IPS-15b (cell line): ENCODE measurements at regions not wholly inside any gene's neighbourhood (a gene's known extent, or its start where the extent isn't known, plus 50 kb on each side); places are given as distances from the start of the nearest gene placed in this dataset.
"Not testable (repeated sequence)": the region's sequence is repeated elsewhere in the genome, so short reads cannot be mapped to it uniquely, and the experiment has no call there.

Source experiments
- H3K27me3 ChIP-seq: one replicate; pipeline ENCODE4 v1.6.1; 2013; ENCODE audit warnings: low read length; ENCODE audit not compliant: control insufficient read depth, insufficient read depth
- H3K36me3 ChIP-seq: one replicate; pipeline ENCODE4 v1.6.1; 2013; ENCODE audit warnings: low read length; ENCODE audit not compliant: control insufficient read depth, insufficient read depth
- H3K4me1 ChIP-seq: one replicate; pipeline ENCODE4 v1.6.1; 2013; ENCODE audit warnings: mild to moderate bottlenecking, low read length; ENCODE audit not compliant: control insufficient read depth, insufficient read depth
- H3K4me3 ChIP-seq: one replicate; pipeline ENCODE4 v1.5.1; 2013; ENCODE audit warnings: low read depth, low read length
- H3K9ac ChIP-seq: one replicate; pipeline ENCODE4 v1.6.1; 2013; ENCODE audit warnings: low read depth, mild to moderate bottlenecking, low read length
- H3K9me3 ChIP-seq: one replicate; pipeline ENCODE4 v1.6.1; 2013; ENCODE audit warnings: mild to moderate bottlenecking, low read length; ENCODE audit not compliant: control insufficient read depth, insufficient read depth

GRCh38 chr1:117759535-117759934, 153.7 kb downstream of the TENT5C start:
- H3K9ac ChIP-seq, result no peak overlapping the region
- no peaks in the 10 kb centered on the region for H3K27me3 ChIP-seq
- no peak overlapping the region for H3K4me3 ChIP-seq
- H3K36me3 ChIP-seq, result no peaks in the 10 kb centered on the region
- H3K4me1 ChIP-seq, result peaks cover 5% of the 10 kb centered on the region
- no peaks in the 10 kb centered on the region for H3K9me3 ChIP-seq

DNA sequence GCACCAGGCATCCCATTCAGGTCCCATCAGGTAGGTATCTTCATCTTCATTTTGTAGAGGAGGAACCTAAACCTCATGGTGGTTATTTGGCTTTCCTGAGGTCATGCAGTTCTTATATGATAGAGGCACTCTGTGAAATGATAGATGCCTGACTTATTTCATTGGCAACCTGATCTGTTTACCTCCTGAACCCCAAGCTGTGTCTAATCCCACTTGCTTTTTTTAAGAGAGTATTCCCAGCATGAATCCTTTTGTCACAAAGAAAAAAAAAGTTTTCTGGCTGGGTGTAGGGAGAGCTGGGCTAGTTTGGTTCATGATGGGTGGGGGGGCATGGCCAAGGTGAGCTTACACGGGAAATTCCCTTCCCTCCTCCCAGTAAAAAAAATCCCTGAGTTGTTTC, 154.2 kb downstream of the TENT5C start:
- Histone ChIP-seq H3K9ac (no peak overlapping the region), H3K36me3 (no peaks in the 10 kb centered on the region), H3K27me3 (no peaks in the 10 kb centered on the region), H3K4me3 (no peak overlapping the region), H3K9me3 (no peaks in the 10 kb centered on the region), H3K4me1 (peaks cover 5% of the 10 kb centered on the region)

GRCh38 chr1:117760485-117760884, 154.6 kb downstream of the TENT5C start:
- Histone ChIP-seq H3K4me1 (peaks cover 5% of the 10 kb centered on the region), H3K9me3 (no peaks in the 10 kb centered on the region), H3K9ac (no peak overlapping the region), H3K27me3 (no peaks in the 10 kb centered on the region), H3K4me3 (no peak overlapping the region), H3K36me3 (no peaks in the 10 kb centered on the region)

- H3K4me3 ChIP-seq, H3K27me3 ChIP-seq, H3K9ac ChIP-seq, H3K4me1 ChIP-seq, H3K9me3 ChIP-seq, H3K36me3 ChIP-seq: not testable (repeated sequence)
These were observed 161.7 kb downstream of the GDAP2 start for GRCh38 chr1:117767756-117768155.

- no peaks in the 10 kb centered on the region for H3K36me3 ChIP-seq
- no peak overlapping the region for H3K9ac ChIP-seq
- H3K27me3 ChIP-seq, result no peaks in the 10 kb centered on the region
- no peak overlapping the region for H3K4me3 ChIP-seq
- no peaks in the 10 kb centered on the region for H3K4me1 ChIP-seq
- no peaks in the 10 kb centered on the region for H3K9me3 ChIP-seq
These were observed 158.4 kb downstream of the GDAP2 start for GRCh38 chr1:117770981-117771531.

GRCh38 chr1:117779364-117779763, 150.1 kb downstream of the GDAP2 start:
- no peak overlapping the region for H3K9ac ChIP-seq
- no peak overlapping the region for H3K4me3 ChIP-seq
- no peaks in the 10 kb centered on the region for H3K36me3 ChIP-seq
- no peaks in the 10 kb centered on the region for H3K27me3 ChIP-seq
- H3K9me3 ChIP-seq, result no peaks in the 10 kb centered on the region
- peaks cover 7% of the 10 kb centered on the region for H3K4me1 ChIP-seq

DNA sequence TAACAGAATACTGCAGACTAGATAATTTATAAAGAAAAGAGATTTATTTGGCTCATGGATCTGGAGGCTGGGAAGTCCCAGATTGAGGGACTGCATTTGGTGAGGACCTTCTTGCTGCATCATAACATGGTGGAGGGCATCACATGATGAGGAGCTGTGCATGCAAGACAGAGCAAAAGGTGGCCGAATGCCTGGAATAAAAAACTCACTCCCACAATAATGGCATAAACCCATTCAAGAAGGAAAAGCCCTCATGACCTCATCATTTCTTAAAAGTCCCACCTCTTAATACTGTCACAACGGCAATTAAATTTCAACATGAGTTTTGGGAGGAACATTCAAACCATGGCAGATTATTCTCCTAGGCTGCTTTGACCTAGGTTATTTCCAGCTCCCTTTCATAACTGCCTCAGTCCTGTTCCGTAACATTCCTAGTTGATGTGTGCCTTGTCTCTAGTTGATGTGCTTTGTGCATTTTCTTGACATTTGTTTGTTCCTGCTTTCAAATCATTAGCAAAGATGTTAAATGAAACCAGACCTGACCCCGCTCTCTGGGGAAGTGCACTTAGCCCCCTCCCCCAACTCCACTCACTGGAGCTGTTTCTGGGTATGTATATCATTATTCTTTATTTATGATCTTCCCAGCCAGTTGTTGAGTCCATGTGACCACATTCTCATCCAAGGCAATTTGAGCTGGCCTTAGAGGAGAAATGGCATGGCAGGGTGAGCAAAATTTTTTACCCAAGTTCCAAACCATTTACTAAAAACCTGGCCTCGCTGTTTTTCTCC, 148.5 kb downstream of the GDAP2 start:
- Histone ChIP-seq H3K9ac (no peak overlapping the region), H3K36me3 (no peaks in the 10 kb centered on the region), H3K27me3 (no peaks in the 10 kb centered on the region), H3K9me3 (no peaks in the 10 kb centered on the region), H3K4me3 (no peak overlapping the region), H3K4me1 (peaks cover 7% of the 10 kb centered on the region)

DNA sequence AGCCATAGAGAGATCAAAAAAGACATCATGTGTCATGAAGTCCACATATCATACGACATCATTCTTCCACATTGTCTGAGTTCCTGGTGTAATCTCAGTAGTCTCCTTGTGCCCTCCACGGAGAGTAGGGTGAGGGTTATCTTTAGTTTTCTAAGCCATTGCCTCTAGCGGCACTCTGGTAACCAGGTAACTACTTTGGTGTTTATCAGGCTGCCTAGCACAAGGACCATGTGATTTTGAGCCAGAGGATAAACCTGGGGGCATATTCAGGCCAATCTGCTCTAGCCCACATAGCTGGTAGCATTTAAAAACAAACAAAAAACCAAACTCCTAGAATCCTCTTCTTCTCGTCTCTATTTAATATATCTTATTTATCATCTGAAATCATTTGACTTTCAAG, 147.4 kb downstream of the GDAP2 start:
- no peak overlapping the region for H3K4me3 ChIP-seq
- H3K27me3 ChIP-seq, result no peaks in the 10 kb centered on the region
- no peak overlapping the region for H3K9ac ChIP-seq
- no peaks in the 10 kb centered on the region for H3K9me3 ChIP-seq
- H3K4me1 ChIP-seq, result peaks cover 7% of the 10 kb centered on the region
- no peaks in the 10 kb centered on the region for H3K36me3 ChIP-seq

- Histone ChIP-seq H3K36me3 (no peaks in the 10 kb centered on the region), H3K9me3 (no peaks in the 10 kb centered on the region), H3K27me3 (no peaks in the 10 kb centered on the region), H3K4me3 (no peak overlapping the region), H3K9ac (no peak overlapping the region), H3K4me1 (peaks cover 7% of the 10 kb centered on the region)
These were observed 145.6 kb downstream of the GDAP2 start for GRCh38 chr1:117783606-117784396.

DNA sequence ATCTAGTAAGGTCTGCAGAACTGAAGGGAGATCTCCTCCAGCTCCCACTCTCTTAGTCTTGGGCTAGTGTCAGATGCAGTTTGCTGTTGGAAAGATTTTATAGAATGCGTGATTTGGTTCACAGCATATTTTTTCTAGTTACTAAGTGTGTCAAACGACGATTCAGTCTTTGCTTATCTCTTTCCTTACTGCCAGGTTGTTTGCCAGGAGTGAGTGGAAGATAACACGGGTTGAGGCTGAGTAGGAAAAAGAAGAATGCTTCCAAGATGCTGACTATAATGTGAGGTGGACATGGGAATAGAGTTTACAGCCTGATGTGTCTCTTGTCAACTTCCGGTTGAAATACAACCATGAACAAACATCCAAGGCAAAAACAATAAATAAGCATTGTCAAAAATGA, 141.4 kb downstream of the GDAP2 start:
- no peaks in the 10 kb centered on the region for H3K9me3 ChIP-seq
- no peaks in the 10 kb centered on the region for H3K4me1 ChIP-seq
- no peak overlapping the region for H3K9ac ChIP-seq
- H3K4me3 ChIP-seq, result no peak overlapping the region
- H3K36me3 ChIP-seq, result no peaks in the 10 kb centered on the region
- no peaks in the 10 kb centered on the region for H3K27me3 ChIP-seq

DNA sequence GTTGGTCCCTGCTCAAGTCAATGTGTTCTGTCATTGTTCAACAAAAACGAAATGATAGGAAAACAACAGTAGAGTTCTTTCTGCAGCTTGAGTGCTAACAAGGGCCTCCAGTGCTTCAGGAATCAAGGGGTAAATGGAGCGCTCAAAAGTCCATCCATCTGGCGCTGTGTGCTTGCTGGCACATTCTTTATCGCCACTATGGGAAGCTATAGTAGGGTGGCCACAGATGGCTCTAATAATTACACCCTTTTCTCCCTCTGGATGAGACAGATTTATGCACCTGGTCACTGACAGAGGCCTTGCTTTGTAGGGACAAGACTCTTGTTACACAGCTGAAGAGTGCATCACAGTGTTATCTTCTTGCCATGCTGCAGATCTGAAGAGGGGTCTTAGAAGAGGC, 136.0 kb downstream of the GDAP2 start:
- no peak overlapping the region for H3K4me3 ChIP-seq
- no peaks in the 10 kb centered on the region for H3K27me3 ChIP-seq
- no peaks in the 10 kb centered on the region for H3K9me3 ChIP-seq
- H3K9ac ChIP-seq, result no peak overlapping the region
- no peaks in the 10 kb centered on the region for H3K4me1 ChIP-seq
- H3K36me3 ChIP-seq, result no peaks in the 10 kb centered on the region

DNA sequence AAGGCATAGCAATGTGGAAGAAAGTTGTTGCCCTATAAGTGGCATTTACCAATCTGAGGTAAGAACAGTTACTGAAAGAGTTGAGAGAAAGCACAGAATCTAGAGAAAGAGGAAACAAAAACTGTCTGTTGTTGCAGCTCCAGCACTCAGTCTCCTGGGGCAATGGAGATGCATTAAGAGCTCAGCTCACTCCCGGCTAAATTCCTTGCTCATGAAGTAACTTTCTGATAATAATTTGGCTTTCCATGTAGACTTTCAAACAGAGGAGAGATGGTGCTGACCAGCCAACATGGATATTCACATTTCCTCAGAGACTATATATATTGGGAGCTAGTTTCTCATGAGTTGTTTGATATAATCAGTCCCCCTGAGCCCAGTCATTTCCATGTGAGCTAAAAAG, 135.3 kb downstream of the GDAP2 start:
- H3K4me1 ChIP-seq, result no peaks in the 10 kb centered on the region
- no peaks in the 10 kb centered on the region for H3K9me3 ChIP-seq
- H3K4me3 ChIP-seq, result no peak overlapping the region
- H3K36me3 ChIP-seq, result no peaks in the 10 kb centered on the region
- no peak overlapping the region for H3K9ac ChIP-seq
- no peaks in the 10 kb centered on the region for H3K27me3 ChIP-seq
